Stimulated activated memory B cell treated with anti-CD40 and anti-IgM and Interleukin-4, amounts not matched to agents 10 μg/mL and 1 μg/mL and 100 μg/mL, for 72 hours (primary cell): ENCODE measurements at regions not wholly inside any gene's neighbourhood (a gene's known extent, or its start where the extent isn't known, plus 50 kb on each side); places are given as distances from the start of the nearest gene placed in this dataset.

Source experiments
- ATAC-seq: fragments of 150-1000 bp; cut with Tn5 transposase; 2 replicates; pipeline ENCODE4 v1.10.0; 2021
- H3K27ac Mint-ChIP-seq: one replicate; pipeline ENCODE4 v1.8.0; 2022; ENCODE audit warnings: mild to moderate bottlenecking, mixed read lengths
- H3K27me3 Mint-ChIP-seq: one replicate; pipeline ENCODE4 v1.8.0; 2022; ENCODE audit warnings: mixed read lengths
- H3K36me3 Mint-ChIP-seq: one replicate; pipeline ENCODE4 v1.8.0; 2022; ENCODE audit warnings: mixed read lengths
- H3K4me1 Mint-ChIP-seq: one replicate; pipeline ENCODE4 v1.8.0; 2022; ENCODE audit warnings: mixed read lengths
- H3K4me3 Mint-ChIP-seq: one replicate; pipeline ENCODE4 v1.8.0; 2022; ENCODE audit warnings: mild to moderate bottlenecking, moderate library complexity, mixed read lengths
- H3K9me3 Mint-ChIP-seq: one replicate; pipeline ENCODE4 v1.8.0; 2022; ENCODE audit warnings: mixed read lengths

DNA sequence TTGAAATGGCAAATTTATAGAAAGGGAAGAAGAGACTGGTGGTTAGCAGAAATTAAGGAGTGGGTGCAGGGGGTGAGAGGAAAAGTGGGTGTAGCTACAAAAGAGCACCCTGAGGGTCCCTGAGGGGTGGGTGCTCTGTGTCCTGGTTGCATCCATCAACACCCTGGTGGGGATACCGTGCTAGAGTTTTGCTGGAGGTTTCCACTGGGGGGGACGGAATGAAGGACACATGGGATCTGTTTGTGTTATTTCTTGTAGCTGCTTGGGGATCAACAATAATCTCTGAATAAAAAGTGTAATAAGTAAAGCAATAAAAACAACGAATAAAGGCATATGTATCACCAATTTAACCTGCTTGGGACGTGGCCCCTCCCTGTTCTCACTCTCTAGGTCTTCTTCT, 175.3 kb downstream of the KIF26A start:
- no peak overlapping the region for H3K27ac Mint-ChIP-seq
- no peaks in the 10 kb centered on the region for H3K4me1 Mint-ChIP-seq
- peaks cover 16% of the 10 kb centered on the region for H3K27me3 Mint-ChIP-seq
- peaks cover 7% of the 10 kb centered on the region for H3K9me3 Mint-ChIP-seq
- ATAC-seq: no peak
- H3K4me3 Mint-ChIP-seq: no peak overlapping the region
- H3K36me3 Mint-ChIP-seq: no peaks in the 10 kb centered on the region

DNA sequence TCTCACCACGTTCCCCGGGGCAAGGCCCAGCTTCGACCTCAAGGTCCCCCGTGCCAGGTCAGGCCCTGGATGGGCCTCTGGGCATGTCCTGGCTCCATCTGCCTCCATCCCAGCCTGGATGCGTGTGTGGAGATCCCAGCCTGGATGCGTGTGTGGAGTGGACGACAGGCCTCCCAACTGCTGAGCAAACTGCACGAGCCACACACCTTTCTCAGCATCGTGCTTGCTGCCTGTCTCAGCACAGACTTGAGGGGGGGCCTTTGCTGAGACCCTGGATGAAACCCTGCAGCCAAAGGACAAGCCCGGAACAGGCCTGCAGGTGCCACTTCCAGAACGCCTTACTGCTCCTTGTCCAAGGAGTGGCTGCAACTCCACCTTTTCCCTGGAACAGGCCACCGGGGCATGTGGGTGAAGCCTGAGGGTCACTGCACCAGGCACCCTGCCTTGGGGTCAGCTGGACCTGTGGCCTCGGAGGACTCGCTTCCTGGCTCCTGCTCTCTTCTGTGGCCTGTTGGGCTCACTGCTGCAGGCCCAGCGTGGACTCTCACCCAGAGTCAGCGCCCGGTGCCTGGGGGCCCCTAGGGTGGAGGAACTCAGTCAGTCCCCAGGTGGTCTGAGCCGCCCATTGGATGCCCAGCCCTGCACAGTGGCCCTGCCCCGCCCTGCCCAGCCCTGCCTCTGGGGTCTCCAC, 176.0 kb downstream of the KIF26A start:
- Mint-ChIP-seq H3K27ac (no peak overlapping the region), H3K36me3 (no peaks in the 10 kb centered on the region), H3K9me3 (peaks cover 7% of the 10 kb centered on the region), H3K27me3 (peaks cover 16% of the 10 kb centered on the region), H3K4me3 (no peak overlapping the region), H3K4me1 (no peaks in the 10 kb centered on the region)
- no peak for ATAC-seq

DNA sequence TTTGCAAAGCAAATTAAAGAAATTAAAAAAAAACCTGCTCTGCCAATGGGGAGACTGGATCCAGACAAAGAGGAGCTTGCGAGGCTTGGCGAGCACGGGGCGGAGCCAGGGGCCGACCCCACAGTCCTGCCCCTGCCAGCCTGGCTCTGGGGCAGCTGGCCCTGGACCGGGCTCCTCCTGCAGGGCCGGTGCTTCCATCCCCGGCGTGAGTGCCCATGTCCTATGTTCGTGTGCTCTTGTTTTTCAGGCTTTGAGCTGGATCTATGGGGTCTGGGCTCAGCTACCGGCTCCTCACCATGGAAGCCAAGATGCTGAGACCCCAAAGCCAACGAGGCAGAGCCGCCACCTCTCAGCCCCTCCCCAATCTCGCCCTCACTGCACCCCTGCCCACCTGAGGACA, 176.8 kb downstream of the KIF26A start:
- Mint-ChIP-seq H3K27me3 (peaks cover 8% of the 10 kb centered on the region), H3K36me3 (no peaks in the 10 kb centered on the region), H3K27ac (no peak overlapping the region), H3K4me1 (no peaks in the 10 kb centered on the region), H3K9me3 (peaks cover 7% of the 10 kb centered on the region), H3K4me3 (no peak overlapping the region)
- no peak for ATAC-seq

DNA sequence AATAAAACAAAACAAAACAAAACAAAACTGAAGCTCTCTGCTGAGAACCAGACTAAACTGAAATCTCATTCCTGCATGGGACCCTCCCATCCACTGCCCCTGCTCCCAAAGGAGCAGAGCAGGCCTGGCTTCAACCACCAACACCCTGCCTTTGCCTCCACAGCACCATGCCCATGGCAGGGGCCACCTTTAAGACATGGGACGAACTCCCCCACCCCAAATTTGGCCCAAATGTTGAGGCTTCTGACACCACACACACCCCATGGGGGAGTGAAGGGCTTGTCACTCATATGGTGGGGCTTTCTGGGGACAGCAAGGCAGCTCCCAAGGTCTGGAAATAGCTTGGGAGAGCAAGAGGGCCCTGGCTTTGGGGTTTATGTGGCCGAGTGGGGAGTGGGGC, 177.2 kb downstream of the KIF26A start:
- Mint-ChIP-seq H3K27me3 (peaks cover 8% of the 10 kb centered on the region), H3K36me3 (no peaks in the 10 kb centered on the region), H3K27ac (no peak overlapping the region), H3K9me3 (peaks cover 4% of the 10 kb centered on the region), H3K4me3 (no peak overlapping the region), H3K4me1 (no peaks in the 10 kb centered on the region)
- no peak for ATAC-seq

DNA sequence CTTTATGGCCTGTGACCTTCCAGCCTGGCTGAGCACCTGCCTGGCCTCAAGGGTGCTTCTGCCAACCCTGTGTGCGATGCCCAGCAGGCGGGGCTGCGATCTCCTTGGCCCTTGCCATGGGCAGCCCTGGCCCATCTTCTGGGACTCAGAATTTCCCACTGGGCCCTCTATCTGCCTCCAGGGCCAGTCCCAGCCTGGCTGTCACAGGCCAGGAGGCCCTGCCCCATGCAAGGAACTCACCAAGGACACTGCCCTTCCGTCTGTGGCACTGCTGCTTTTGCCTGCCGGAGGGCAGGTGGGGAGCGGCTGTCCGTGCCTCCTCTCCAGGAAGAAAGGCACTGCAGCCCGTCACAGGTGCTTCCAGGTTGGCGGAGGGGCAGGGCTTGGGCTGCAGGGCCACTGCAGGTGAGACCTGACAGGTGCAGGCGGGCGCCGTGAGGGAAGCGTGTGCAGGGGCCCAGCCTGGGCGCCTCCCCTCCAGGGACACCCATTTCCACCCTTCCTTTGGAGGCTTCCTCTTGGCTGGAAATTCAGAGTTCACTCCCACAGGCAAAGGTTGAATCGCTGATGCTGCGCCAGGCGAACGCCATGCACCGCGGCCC, 177.8 kb downstream of the KIF26A start:
- H3K4me1 Mint-ChIP-seq: no peaks in the 10 kb centered on the region
- peaks cover 2% of the 10 kb centered on the region for H3K9me3 Mint-ChIP-seq
- H3K27ac Mint-ChIP-seq: no peak overlapping the region
- H3K27me3 Mint-ChIP-seq: peaks cover 8% of the 10 kb centered on the region
- H3K4me3 Mint-ChIP-seq: no peak overlapping the region
- no peaks in the 10 kb centered on the region for H3K36me3 Mint-ChIP-seq
- no peak for ATAC-seq

DNA sequence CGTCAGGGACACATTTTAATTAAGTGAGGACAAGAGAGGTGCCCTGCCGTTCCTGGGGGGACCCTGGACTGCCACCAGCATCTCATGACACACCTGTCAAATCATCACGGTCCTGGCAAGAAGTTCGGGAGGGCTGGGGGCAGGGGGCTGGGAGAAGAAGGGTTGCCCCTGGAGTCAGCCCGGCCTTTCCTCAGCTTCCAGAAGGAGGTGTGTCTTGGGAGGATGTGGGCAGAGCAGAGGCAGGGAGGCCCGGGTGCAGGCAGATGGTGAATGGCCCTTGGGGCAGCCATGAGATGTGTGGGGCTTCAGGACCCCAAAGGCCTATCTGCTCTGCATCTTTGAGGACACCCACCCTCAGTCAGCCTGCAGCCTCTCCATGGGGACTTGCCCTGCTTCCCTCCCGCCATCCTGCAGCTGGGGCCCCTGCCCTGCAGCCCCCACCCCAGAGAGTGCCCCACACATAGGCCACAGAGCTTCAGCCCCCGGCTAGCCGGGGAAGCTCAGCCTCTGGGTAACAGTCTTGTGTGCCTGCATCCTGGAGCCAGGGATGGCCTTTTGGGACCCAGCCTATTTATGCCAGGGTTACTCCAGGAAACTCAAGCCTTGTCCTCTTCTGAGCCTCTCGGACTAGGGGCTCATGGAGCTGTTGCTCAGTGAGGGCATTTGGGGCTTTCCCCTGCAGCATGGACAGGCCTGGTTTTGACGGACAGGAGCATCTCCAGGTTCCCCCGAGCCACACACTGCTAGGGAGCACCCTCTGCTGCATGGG, 178.5 kb downstream of the KIF26A start:
- ATAC-seq: no peak
- no peaks in the 10 kb centered on the region for H3K9me3 Mint-ChIP-seq
- H3K27ac Mint-ChIP-seq: no peak overlapping the region
- no peaks in the 10 kb centered on the region for H3K36me3 Mint-ChIP-seq
- peaks cover 8% of the 10 kb centered on the region for H3K27me3 Mint-ChIP-seq
- no peak overlapping the region for H3K4me3 Mint-ChIP-seq
- H3K4me1 Mint-ChIP-seq: no peaks in the 10 kb centered on the region

DNA sequence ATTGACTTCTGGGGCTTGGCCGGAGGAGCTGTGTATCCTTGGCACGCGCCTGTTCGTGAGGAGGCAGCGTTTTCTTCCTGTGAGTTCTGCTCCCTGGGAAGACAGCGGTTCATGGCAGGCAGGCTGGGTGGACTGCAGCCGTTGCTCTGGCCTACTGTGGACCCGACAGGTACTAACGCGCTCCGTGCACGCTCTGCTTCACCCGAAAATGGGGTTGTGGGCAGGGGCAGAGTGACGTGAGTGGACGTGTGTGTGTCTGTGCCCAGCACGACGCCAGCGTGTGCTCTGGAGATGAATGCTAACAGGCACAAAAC, 179.1 kb downstream of the KIF26A start:
- no peak overlapping the region for H3K27ac Mint-ChIP-seq
- H3K9me3 Mint-ChIP-seq: no peaks in the 10 kb centered on the region

DNA sequence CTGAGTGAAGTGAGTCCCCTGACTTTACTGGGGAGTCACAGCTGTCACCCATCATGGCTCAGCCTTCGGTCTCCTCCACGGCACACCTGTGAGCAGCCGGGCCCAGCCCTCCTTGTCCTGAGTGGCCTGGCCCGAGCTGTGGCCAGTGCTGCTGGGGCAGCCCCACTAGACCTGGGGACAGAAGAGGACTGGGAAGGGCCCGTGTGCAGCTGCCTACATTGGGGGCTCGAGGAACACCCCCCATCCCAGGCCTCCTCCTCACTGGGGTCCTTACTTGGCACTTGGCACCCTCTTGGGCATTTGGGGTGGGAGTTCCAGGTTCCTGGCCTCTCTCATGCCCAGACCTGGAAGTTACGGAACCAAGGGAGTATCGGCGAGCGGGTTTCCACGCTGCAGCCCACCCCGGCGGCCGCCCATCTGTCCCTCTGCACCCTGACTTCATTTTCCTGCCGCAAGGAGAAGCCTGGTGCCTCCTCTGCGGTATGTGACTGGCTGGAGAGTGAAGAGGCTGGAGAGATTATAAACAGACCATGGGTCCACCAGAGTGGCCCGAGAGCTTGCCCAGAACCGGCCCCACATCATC, 179.7 kb downstream of the KIF26A start:
- no peak for ATAC-seq
- Mint-ChIP-seq H3K4me3 (no peak overlapping the region), H3K4me1 (no peaks in the 10 kb centered on the region), H3K9me3 (no peaks in the 10 kb centered on the region), H3K27ac (no peak overlapping the region), H3K36me3 (no peaks in the 10 kb centered on the region), H3K27me3 (peaks cover 8% of the 10 kb centered on the region)

More for the DNA sequence above, 179.1 kb downstream of the KIF26A start:
- no peak overlapping the region for H3K4me3 Mint-ChIP-seq
- H3K27me3 Mint-ChIP-seq: peaks cover 8% of the 10 kb centered on the region
- no peaks in the 10 kb centered on the region for H3K4me1 Mint-ChIP-seq
- no peaks in the 10 kb centered on the region for H3K36me3 Mint-ChIP-seq
- ATAC-seq: no peak

DNA sequence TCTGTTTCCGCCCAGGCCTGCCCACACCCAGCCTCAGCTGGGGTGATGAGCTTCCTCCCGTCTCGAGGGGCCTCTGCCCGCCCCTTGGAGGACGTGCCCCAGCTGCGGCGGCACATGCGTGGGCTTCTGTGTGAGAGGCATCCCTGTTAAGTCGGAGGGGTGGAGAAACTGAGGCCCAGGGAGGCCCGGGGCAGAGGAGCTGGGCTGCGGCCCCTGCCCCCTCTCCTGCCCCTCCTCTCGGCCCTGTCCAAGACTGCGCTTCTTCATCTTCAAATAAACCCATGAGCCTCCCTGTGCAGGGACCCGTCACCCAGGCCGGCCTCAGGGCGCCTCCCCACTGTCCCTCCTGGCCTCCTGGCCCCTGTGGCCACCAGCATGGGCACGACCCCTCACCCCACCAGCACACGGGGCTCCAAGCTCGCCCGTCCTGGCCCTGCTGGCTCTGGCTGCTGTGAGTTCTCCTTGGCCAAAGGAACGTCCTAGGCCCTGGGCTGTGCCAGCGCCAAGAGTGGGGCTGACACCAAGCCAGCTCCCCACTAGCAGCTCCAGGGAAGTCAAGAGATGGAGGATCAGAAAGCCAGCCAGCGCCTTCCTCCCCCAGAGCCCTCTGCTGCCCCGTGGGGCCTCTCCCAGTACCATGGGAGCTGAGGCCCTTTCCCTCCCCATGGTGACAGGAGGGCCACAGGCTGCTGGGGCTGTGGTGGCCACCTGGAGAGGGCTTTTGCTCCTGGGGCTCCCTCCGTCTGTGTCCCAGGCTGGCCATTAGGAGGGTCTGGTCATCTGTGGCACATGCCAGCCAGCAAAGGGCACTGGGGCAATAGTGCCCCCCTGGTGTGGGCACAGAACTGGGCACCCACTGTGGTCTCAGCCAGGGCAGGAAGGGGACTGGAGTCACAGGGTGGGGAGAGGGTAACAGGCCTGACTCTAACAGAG, 180.4 kb downstream of the KIF26A start:
- no peak overlapping the region for H3K27ac Mint-ChIP-seq

DNA sequence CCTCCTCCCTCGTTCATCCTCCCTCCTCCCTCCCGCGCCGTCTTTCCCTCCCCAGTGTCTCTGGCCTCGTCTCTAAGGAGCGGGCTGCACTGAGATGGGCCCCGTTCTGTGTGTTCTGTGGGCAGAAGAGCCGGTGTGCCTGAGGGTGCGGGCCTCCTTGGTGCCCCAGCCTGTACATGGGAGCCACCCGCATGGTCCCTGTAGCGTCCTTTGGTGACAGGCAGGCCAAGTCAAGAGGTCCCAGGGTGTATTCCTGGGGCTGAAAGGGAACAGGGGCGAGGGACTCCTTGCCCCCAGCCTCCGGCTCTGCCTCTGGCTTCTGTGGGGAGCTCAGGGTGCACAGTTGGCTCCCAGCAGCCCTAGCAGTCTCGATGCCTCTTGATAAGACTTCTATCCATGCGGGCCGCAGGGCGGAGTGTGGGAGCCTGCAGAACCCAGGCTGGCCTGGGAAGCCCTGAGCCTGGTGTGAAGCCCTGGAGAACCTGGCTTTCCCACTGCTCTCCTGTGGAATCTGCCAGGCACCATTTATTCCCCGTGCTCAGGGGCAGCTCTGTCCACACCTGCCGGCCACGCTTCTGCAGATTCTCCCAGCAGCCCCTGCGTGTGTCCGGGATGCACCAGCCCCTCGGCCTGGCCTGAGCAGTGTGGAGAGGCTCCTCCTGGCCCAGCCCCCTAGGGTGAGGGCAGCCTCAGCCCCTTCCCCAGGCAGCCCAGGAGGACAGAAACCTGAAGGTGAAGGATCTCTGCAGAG, 181.3 kb downstream of the KIF26A start:
- no peaks in the 10 kb centered on the region for H3K36me3 Mint-ChIP-seq
- ATAC-seq: no peak
- no peaks in the 10 kb centered on the region for H3K4me1 Mint-ChIP-seq
- H3K27me3 Mint-ChIP-seq: peaks cover 8% of the 10 kb centered on the region
- H3K27ac Mint-ChIP-seq: no peak overlapping the region
- no peaks in the 10 kb centered on the region for H3K9me3 Mint-ChIP-seq
- H3K4me3 Mint-ChIP-seq: no peak overlapping the region

More for the DNA sequence above, 180.4 kb downstream of the KIF26A start:
- Mint-ChIP-seq H3K27me3 (peaks cover 8% of the 10 kb centered on the region), H3K4me3 (no peak overlapping the region), H3K4me1 (no peaks in the 10 kb centered on the region), H3K9me3 (no peaks in the 10 kb centered on the region), H3K36me3 (no peaks in the 10 kb centered on the region)
- ATAC-seq: no peak

DNA sequence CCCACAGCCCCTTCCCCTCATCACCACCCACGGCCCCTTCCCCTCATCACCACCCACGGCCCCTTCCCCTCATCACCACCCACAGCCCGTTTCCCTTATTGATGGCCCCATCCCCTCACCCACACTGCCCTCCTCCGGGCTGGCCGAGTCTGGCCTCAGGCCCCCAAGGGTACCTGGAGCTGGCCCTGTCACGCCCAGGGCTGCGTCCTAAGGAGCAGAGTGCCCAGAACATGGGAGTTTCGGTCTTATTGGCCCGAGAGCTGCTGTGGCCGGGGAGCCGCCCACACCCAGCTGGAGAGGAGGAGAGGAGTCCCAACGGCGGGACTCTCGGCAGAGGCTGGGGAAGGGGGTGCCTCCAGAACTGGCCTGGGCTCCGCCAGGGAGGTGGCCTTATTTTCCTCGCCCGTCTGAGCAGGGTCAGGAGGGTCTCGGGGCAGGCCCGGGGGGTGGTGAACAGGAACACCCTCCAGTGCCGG, 182.3 kb downstream of the KIF26A start:
- Mint-ChIP-seq H3K4me1 (no peaks in the 10 kb centered on the region), H3K36me3 (no peaks in the 10 kb centered on the region), H3K27me3 (peaks cover 8% of the 10 kb centered on the region), H3K27ac (no peak overlapping the region), H3K9me3 (no peaks in the 10 kb centered on the region), H3K4me3 (no peak overlapping the region)
- no peak for ATAC-seq

DNA sequence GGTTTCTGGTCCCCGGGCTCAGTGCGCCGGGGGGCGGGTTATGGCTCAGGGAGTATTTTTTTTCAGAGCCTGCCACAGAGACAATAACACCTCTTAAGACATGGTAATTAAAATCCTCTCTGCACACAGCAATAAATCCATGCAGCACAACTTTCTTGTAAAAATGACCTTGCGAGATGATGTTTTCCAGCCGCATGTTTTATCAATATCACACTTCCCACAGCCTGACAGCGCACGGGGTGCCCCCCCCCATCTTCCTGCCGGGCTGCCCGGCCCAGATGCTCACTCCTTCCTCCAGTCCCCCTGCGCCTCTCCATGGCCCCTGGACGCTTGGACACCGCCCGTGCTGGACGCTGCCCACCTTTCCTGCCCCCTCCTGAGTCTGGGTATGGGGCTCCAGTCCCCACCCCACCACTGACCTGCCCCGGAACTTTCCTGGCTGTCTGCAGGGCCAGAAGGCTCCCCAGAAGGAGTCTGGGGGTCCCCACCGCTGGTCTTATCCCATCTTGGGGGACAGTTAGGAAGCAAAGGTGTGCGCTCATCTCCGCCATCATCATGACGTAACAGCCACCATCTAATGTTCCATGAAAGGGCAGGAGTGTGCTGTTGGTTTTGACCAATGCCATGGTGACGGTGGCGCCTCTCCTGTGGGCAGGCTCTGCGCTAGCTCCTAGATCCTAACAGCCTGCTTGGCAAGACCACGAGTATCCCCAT, 182.9 kb downstream of the KIF26A start:
- Mint-ChIP-seq H3K36me3 (no peaks in the 10 kb centered on the region), H3K27ac (no peak overlapping the region), H3K4me3 (no peak overlapping the region), H3K27me3 (peaks cover 8% of the 10 kb centered on the region), H3K9me3 (no peaks in the 10 kb centered on the region), H3K4me1 (no peaks in the 10 kb centered on the region)
- ATAC-seq: no peak

DNA sequence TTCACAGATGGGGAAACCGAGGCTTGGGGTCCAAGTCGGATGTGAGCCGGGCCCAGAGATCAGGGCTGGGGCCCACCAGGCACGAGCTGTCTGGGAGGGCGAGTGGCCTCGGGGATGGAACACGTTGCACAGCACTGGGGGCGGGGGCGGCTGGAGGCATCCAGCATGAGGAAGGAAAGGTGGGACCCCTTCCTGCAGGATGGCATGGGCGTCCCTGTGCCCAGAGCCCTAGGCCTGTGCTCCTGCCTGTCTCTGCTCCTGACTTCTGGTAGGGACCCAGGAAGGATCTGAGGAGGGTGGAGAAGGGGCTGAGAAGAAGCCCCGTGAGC, 183.4 kb downstream of the KIF26A start:
- Mint-ChIP-seq H3K36me3 (no peaks in the 10 kb centered on the region), H3K9me3 (no peaks in the 10 kb centered on the region), H3K4me3 (no peak overlapping the region), H3K27ac (no peak overlapping the region), H3K4me1 (no peaks in the 10 kb centered on the region), H3K27me3 (peaks cover 8% of the 10 kb centered on the region)
- ATAC-seq: no peak
